Panc1 (cell line): ENCODE measurements at regions not wholly inside any gene's neighbourhood (a gene's known extent, or its start where the extent isn't known, plus 50 kb on each side); places are given as distances from the start of the nearest gene placed in this dataset.

Experiments used
- ATAC-seq: fragments of 200-7000 bp; cut with Tn5 transposase; 2 replicates; pipeline ENCODE4 v1.9.1; 2020; ENCODE audit warnings: mild to moderate bottlenecking, moderate library complexity
- BruUV-seq: library from RNA; stranded (reverse); fragments of 400-500 nt; replicated peaks from 2 replicates; lab custom pipeline; 2021; lab: Mats Ljungman, UMichigan
- CTCF ChIA-PET: fragments of 300-600 bp; sonication (Branson Sonifier 250); formaldehyde crosslinking; loops from one replicate; lab custom pipeline; 2022; ENCODE audit warnings: antibody characterized with exemption; lab: Charles Lee
- POLR2A ChIA-PET: fragments of 300-600 bp; sonication (Branson Sonifier 250); formaldehyde crosslinking; loops from one replicate; lab custom pipeline; 2022; ENCODE audit warnings: antibody characterized with exemption; lab: Charles Lee
- DNase-seq: peaks from one replicate; pipeline ENCODE4 v3.0.0-alpha.2; 2010; ENCODE audit warnings: low read depth, low spot score
- H3K27ac ChIP-seq: 2 replicates; pipeline ENCODE4 v1.5.1; 2011; ENCODE audit warnings: mild to moderate bottlenecking, low read length, inconsistent platforms
- H3K27me3 ChIP-seq: fragments of 200-500 bp; sonication (Bioruptor generic); 2 replicates; pipeline ENCODE4 v1.6.0; 2014; ENCODE audit warnings: low read length, inconsistent platforms; ENCODE audit not compliant: control insufficient read depth, insufficient read depth
- H3K36me3 ChIP-seq: fragments of 200-500 bp; sonication (Bioruptor generic); 2 replicates; pipeline ENCODE4 v1.5.1; 2014; ENCODE audit warnings: inconsistent platforms, mild to moderate bottlenecking, low read length, moderate library complexity; ENCODE audit not compliant: control insufficient read depth, insufficient read depth
- H3K4me1 ChIP-seq: 2 replicates; pipeline ENCODE4 v1.5.1; 2011; ENCODE audit warnings: inconsistent platforms, mild to moderate bottlenecking, low read length, moderate library complexity; ENCODE audit not compliant: control insufficient read depth, insufficient read depth
- H3K4me3 ChIP-seq, 2 experiments: 2 replicates each; pipeline ENCODE4 v1.5.1; 2011 to 2012; ENCODE audit warnings: low read depth in 2 of 2, low read length in 2 of 2, mild to moderate bottlenecking in 2 of 2, inconsistent platforms in 1 of 2, moderate library complexity in 1 of 2
- H3K9me3 ChIP-seq: fragments of 200-500 bp; sonication (Bioruptor generic); 2 replicates; pipeline ENCODE4 v1.5.1; 2014; ENCODE audit warnings: low read depth, mild to moderate bottlenecking, inconsistent platforms, low read length, moderate library complexity; ENCODE audit not compliant: control insufficient read depth, insufficient read depth
- POLR2AphosphoS5 ChIP-seq: IDR thresholded peaks from 2 replicates; pipeline ENCODE4 v1.6.1; 2012; ENCODE audit warnings: mild to moderate bottlenecking, low read depth, low read length, moderate library complexity
- SIN3A ChIP-seq: IDR thresholded peaks from 2 replicates; pipeline ENCODE4 v1.6.1; 2012; ENCODE audit warnings: low read depth, mild to moderate bottlenecking, low read length, moderate library complexity, borderline replicate concordance; ENCODE audit not compliant: insufficient read depth
- TCF7L2 ChIP-seq: IDR thresholded peaks from 2 replicates; pipeline ENCODE4 v1.6.1; 2011; ENCODE audit warnings: mild to moderate bottlenecking, low read depth, low read length, inconsistent platforms
- in situ Hi-C: cut with HindIII; loops from 2 replicates; pipeline ENCODE4 v1.10.0; 2016; ENCODE audit warnings: low sequenced_read_pairs, low pct_unique_long_range_greater_than_20kb
- intact Hi-C: fragments of 100-400 bp; cut with micrococcal nuclease; formaldehyde crosslinking; loops from one replicate; pipeline ENCODE4 v1.10.0; 2022; ENCODE audit not compliant: unreplicated experiment
- TF ChIP-seq, protein P1 (sequence below): fragments of 450-650 bp; IDR thresholded peaks from 2 replicates; pipeline ENCODE4 v1.5.1; 2017; ENCODE audit warnings: mild to moderate bottlenecking
- TF ChIP-seq, protein P2 (sequence below), 2 experiments: IDR thresholded peaks; 2 replicates each; pipeline ENCODE4 v1.6.1; 2011 to 2012; ENCODE audit warnings: low read depth in 2 of 2, control low read depth in 1 of 2, low read length in 1 of 2, mild to moderate bottlenecking in 1 of 2, moderate library complexity in 1 of 2; ENCODE audit not compliant: insufficient read depth in 1 of 2

DNA sequence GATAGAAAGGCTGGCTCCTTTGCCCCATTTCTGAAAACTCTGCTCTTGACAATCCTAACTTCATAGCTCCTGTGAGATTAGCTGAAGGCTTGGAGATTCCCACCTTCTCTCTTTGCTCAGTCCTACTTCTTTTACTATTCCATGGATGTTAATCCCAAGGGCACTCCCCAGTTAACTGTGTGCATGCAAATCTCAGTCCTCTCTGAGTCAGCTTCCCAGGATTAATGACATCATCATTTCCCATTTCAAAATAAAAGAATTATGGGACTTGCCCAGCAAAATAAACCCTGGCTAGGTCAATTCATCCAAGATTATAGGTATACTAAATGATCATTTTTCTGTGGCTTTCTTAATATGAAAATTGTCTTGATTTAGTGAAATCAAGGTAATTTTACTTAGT, 328.6 kb upstream of the NR3C2 start:
- Histone ChIP-seq H3K4me3 (no peak overlapping the region), H3K9me3 (no peaks in the 10 kb centered on the region), H3K4me1 (no peaks in the 10 kb centered on the region), H3K36me3 (no peaks in the 10 kb centered on the region), H3K27me3 (no peaks in the 10 kb centered on the region), H3K27ac (no peak overlapping the region)
- BruUV-seq, result no TSS peak
- CTCF ChIA-PET, result no interaction called here
- DNase-seq (no peak), ATAC-seq (no peak)
- POLR2A ChIA-PET, result no interaction called here
- TF ChIP-seq POLR2AphosphoS5 (no peak), TCF7L2 (no peak), SIN3A (no peak)
- TF ChIP-seq, protein P1, sequence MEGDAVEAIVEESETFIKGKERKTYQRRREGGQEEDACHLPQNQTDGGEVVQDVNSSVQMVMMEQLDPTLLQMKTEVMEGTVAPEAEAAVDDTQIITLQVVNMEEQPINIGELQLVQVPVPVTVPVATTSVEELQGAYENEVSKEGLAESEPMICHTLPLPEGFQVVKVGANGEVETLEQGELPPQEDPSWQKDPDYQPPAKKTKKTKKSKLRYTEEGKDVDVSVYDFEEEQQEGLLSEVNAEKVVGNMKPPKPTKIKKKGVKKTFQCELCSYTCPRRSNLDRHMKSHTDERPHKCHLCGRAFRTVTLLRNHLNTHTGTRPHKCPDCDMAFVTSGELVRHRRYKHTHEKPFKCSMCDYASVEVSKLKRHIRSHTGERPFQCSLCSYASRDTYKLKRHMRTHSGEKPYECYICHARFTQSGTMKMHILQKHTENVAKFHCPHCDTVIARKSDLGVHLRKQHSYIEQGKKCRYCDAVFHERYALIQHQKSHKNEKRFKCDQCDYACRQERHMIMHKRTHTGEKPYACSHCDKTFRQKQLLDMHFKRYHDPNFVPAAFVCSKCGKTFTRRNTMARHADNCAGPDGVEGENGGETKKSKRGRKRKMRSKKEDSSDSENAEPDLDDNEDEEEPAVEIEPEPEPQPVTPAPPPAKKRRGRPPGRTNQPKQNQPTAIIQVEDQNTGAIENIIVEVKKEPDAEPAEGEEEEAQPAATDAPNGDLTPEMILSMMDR, result no peak
- TF ChIP-seq, protein P2, sequence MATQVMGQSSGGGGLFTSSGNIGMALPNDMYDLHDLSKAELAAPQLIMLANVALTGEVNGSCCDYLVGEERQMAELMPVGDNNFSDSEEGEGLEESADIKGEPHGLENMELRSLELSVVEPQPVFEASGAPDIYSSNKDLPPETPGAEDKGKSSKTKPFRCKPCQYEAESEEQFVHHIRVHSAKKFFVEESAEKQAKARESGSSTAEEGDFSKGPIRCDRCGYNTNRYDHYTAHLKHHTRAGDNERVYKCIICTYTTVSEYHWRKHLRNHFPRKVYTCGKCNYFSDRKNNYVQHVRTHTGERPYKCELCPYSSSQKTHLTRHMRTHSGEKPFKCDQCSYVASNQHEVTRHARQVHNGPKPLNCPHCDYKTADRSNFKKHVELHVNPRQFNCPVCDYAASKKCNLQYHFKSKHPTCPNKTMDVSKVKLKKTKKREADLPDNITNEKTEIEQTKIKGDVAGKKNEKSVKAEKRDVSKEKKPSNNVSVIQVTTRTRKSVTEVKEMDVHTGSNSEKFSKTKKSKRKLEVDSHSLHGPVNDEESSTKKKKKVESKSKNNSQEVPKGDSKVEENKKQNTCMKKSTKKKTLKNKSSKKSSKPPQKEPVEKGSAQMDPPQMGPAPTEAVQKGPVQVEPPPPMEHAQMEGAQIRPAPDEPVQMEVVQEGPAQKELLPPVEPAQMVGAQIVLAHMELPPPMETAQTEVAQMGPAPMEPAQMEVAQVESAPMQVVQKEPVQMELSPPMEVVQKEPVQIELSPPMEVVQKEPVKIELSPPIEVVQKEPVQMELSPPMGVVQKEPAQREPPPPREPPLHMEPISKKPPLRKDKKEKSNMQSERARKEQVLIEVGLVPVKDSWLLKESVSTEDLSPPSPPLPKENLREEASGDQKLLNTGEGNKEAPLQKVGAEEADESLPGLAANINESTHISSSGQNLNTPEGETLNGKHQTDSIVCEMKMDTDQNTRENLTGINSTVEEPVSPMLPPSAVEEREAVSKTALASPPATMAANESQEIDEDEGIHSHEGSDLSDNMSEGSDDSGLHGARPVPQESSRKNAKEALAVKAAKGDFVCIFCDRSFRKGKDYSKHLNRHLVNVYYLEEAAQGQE (IDR thresholded peaks at IDR 0.05; ENCODE audit: insufficient read depth in 1 of 2, low read depth in 2 of 2, low read length in 1 of 2), result no peak
- intact Hi-C loops, result no loop called here
- in situ Hi-C loops, result no loop called here

DNA sequence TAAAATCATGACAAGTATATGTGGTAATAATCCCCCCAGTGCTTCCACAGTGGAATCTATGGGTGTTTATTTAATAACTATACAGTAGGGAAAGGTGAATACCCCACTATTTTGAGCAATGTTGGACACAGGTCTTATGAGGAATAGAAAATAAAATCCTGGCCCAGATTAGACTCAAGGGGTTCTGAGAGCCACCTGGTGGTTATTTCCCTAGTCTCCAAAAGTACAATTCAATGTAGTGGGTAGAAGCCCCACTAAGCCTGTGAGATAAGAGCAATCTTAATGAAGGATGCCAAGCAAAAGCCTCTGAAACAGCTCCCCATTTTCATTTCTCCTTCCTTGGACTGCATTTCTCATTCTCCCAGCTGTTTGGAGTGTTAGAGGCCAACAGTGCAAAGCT, 328.2 kb upstream of the NR3C2 start:
- TF ChIP-seq, protein P1, result no peak
- TF ChIP-seq, protein P2 (IDR thresholded peaks at IDR 0.05; ENCODE audit: insufficient read depth in 1 of 2, low read depth in 2 of 2, low read length in 1 of 2), result no peak
- no peak for TF ChIP-seq SIN3A
- no peak for TF ChIP-seq TCF7L2
- TF ChIP-seq POLR2AphosphoS5, result no peak
- Histone ChIP-seq H3K4me3 (no peak overlapping the region), H3K27ac (no peak overlapping the region), H3K4me1 (no peaks in the 10 kb centered on the region), H3K27me3 (no peaks in the 10 kb centered on the region), H3K9me3 (no peaks in the 10 kb centered on the region), H3K36me3 (no peaks in the 10 kb centered on the region)
- intact Hi-C loops (no loop called here), in situ Hi-C loops (no loop called here)
- no TSS peak for BruUV-seq
- no peak for ATAC-seq
- CTCF ChIA-PET, result no interaction called here
- POLR2A ChIA-PET, result no interaction called here
- DNase-seq, result no peak
